Thyroid gland (tissue), 4 donors: ENCODE measurements at regions not wholly inside any gene's neighbourhood (a gene's known extent, or its start where the extent isn't known, plus 50 kb on each side); places are given as distances from the start of the nearest gene placed in this dataset.

ENCODE experiments used
- DNase-seq, 2 donors: peaks; one replicate each; pipeline ENCODE4 v3.0.0-alpha.2; 2019
- H3K27ac ChIP-seq, 3 donors: fragments of 200-600 bp; sonication (generic); 1 replicate in 2 of 3; 2 replicates in 1 of 3; pipeline ENCODE4 v1.5.1; 2016 to 2019; ENCODE audit warnings: mild to moderate bottlenecking in 1 of 3, moderate library complexity in 1 of 3
- H3K27me3 ChIP-seq: fragments of 200-600 bp; sonication (generic); one replicate; pipeline ENCODE4 v1.5.1; 2019
- H3K36me3 ChIP-seq, 2 donors: fragments of 200-600 bp; sonication (generic); one replicate each; pipeline ENCODE4 v1.5.1; 2016 to 2019
- H3K4me1 ChIP-seq, 2 donors: fragments of 200-600 bp; sonication (generic); one replicate each; pipeline ENCODE4 v1.5.1; 2017 to 2019
- H3K4me3 ChIP-seq, 3 donors: fragments of 200-600 bp; sonication (generic); replicated peaks in 1 of 3; 1 replicate in 2 of 3; 2 replicates in 1 of 3; pipeline ENCODE4 v1.5.1; 2016; ENCODE audit warnings: mild to moderate bottlenecking in 1 of 3
- H3K9me3 ChIP-seq: fragments of 200-600 bp; sonication (generic); one replicate; pipeline ENCODE4 v1.5.1; 2017
- CTCF ChIP-seq, 6 experiments: fragments of 200-600 bp in 3 of 6; fragments of 450-650 bp in 3 of 6; sonication (generic) in 3 of 6; IDR thresholded peaks; one replicate each; pipeline ENCODE4 v1.5.1; 2016 to 2019; ENCODE audit warnings: antibody characterized with exemption in 6 of 6, mild to moderate bottlenecking in 2 of 6, inconsistent platforms in 1 of 6, moderate library complexity in 1 of 6
- POLR2A ChIP-seq, 2 donors: fragments of 450-650 bp; IDR thresholded peaks; one replicate each; pipeline ENCODE4 v1.6.1; 2017; ENCODE audit warnings: antibody characterized with exemption in 2 of 2, mild to moderate bottlenecking in 2 of 2, moderate library complexity in 1 of 2
- WGBS, 2 donors: methylation state at CpG; one replicate each; pipeline ENCODE4 v1.1.5; 2017; 5-methylcytosine and 5-hydroxymethylcytosine counted together
- intact Hi-C: fragments of 100-400 bp; cut with DNase I; formaldehyde crosslinking; loops from one replicate; pipeline ENCODE4 v1.15.1; 2023

- Histone ChIP-seq H3K27me3 (no peaks in the 10 kb centered on the region), H3K4me1 (no peaks in the 10 kb centered on the region), H3K4me3 (no peak overlapping the region), H3K9me3 (no peaks in the 10 kb centered on the region), H3K36me3 (no peaks in the 10 kb centered on the region), H3K27ac (no peak overlapping the region)
- no peak for TF ChIP-seq CTCF (IDR thresholded peaks at IDR 0.05)
- no peak for TF ChIP-seq POLR2A (IDR thresholded peaks at IDR 0.05)
- intact Hi-C loops = no loop called here
- no peak for DNase-seq
These were observed 365.9 kb upstream of the ERCC4 start for GRCh38 chr16:13554005-13554404.

- H3K9me3 ChIP-seq = no peaks in the 10 kb centered on the region
- H3K27me3 ChIP-seq = no peaks in the 10 kb centered on the region
- no peak overlapping the region for H3K27ac ChIP-seq
- no peak for DNase-seq
- H3K4me3 ChIP-seq = no peak overlapping the region
- 86 to 89% methylated on average over 5 of the region's 5 CpGs for WGBS, 2 donors
- no peaks in the 10 kb centered on the region for H3K4me1 ChIP-seq
- TF ChIP-seq CTCF (IDR thresholded peaks at IDR 0.05) = no peak
- TF ChIP-seq POLR2A (IDR thresholded peaks at IDR 0.05) = no peak
- H3K36me3 ChIP-seq = no peaks in the 10 kb centered on the region
- intact Hi-C loops = no loop called here
These were observed 365.3 kb upstream of the ERCC4 start for GRCh38 chr16:13554643-13555042.

- Histone ChIP-seq H3K27ac (no peak overlapping the region), H3K4me1 (no peaks in the 10 kb centered on the region), H3K36me3 (no peaks in the 10 kb centered on the region), H3K27me3 (no peaks in the 10 kb centered on the region), H3K9me3 (no peaks in the 10 kb centered on the region), H3K4me3 (no peak overlapping the region)
- no peak for TF ChIP-seq CTCF (IDR thresholded peaks at IDR 0.05)
- TF ChIP-seq POLR2A (IDR thresholded peaks at IDR 0.05) = no peak
- intact Hi-C loops = no loop called here
- DNase-seq = no peak
- WGBS, 2 donors = 75 to 78% methylated on average over 8 of the region's 8 CpGs
These were observed 362.5 kb upstream of the ERCC4 start for GRCh38 chr16:13557418-13557817.

GRCh38 chr16:13558752-13559151 lies 361.2 kb upstream of the ERCC4 start:
- intact Hi-C loops = no loop called here
- Histone ChIP-seq H3K9me3 (no peaks in the 10 kb centered on the region), H3K36me3 (no peaks in the 10 kb centered on the region), H3K4me3 (no peak overlapping the region), H3K27ac (no peak overlapping the region), H3K4me1 (no peaks in the 10 kb centered on the region), H3K27me3 (no peaks in the 10 kb centered on the region)
- DNase-seq = no peak
- 80 to 83% methylated on average over 4 of the region's 4 CpGs for WGBS, 2 donors
- TF ChIP-seq POLR2A (IDR thresholded peaks at IDR 0.05) = no peak
- no peak for TF ChIP-seq CTCF (IDR thresholded peaks at IDR 0.05)

GRCh38 chr16:13559624-13560023 lies 360.3 kb upstream of the ERCC4 start:
- 86 to 88% methylated on average over 1 of the region's 1 CpG for WGBS, 2 donors
- Histone ChIP-seq H3K9me3 (no peaks in the 10 kb centered on the region), H3K27ac (no peak overlapping the region), H3K27me3 (no peaks in the 10 kb centered on the region), H3K4me3 (no peak overlapping the region), H3K36me3 (no peaks in the 10 kb centered on the region), H3K4me1 (no peaks in the 10 kb centered on the region)
- TF ChIP-seq POLR2A (IDR thresholded peaks at IDR 0.05) (no peak), CTCF (IDR thresholded peaks at IDR 0.05) (no peak)
- no peak for DNase-seq
- intact Hi-C loops = no loop called here
